ENCODE measurements at regions not wholly inside any gene's neighbourhood (a gene's known extent, or its start where the extent isn't known, plus 50 kb on each side); places are given as distances from the start of the nearest gene placed in this dataset.
A peak's percentile ranks its signal among the peaks of the same experiment; 100 is the strongest.

DNA sequence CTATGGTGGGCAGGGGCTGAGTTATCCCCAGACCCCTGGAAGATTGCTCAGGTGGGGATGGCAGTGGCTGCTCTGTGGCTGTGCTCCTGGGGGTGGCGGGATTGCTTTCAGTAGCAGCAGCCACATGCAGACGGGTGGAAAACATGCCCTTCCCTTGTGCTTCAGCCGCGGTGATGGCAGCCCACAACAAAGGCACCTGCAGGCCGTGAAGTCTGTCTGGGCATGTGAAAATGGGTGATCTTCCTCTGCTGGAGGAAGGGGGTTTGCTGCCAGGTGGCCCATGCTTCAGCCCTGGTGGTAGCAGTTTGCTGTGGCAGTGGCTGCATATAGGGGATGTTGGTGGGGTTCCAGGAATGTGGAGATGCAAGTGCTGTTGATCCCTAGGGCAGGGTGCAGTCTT is 326.2 kb upstream of the RGS6 start:
- Histone ChIP-seq H2BK5ac (ENCODE audit: low read depth, low read length, poor library complexity, severe bottlenecking) (no peak overlapping the region), H4K8ac (ENCODE audit: low read depth in 2 of 2, low read length in 2 of 2) (no peak overlapping the region; a peak in 1 of 4 replicates), H3K27me3 (ENCODE audit: control insufficient read depth, insufficient read depth, low read length) (no peaks in the 10 kb centered on the region), H3K9me3 (ENCODE audit: control insufficient read depth, insufficient read depth, low read length) (no peaks in the 10 kb centered on the region), H2AK9ac (replicated peaks; ENCODE audit: low read depth, low read length, poor library complexity) (peak overlapping the region; percentile 35), H3K4me3 (ENCODE audit: insufficient read depth, low read depth, low read length) (no peak overlapping the region), H3K18ac (ENCODE audit: low read depth, low read length) (no peak overlapping the region), H2BK120ac (ENCODE audit: low read depth, low read length) (no peak overlapping the region), H3K23ac (ENCODE audit: low read depth, low read length) (no peak overlapping the region), H3K9ac (ENCODE audit: low read depth, low read length) (no peak overlapping the region), H3K27ac (ENCODE audit: insufficient read depth, low read length) (no peak overlapping the region), H2BK20ac (ENCODE audit: low read depth, low read length) (no peak overlapping the region), H3K14ac (replicated peaks; ENCODE audit: low read depth, low read length) (no peak overlapping the region), H3K4me1 (ENCODE audit: control insufficient read depth, insufficient read depth, low read length) (no peaks in the 10 kb centered on the region), H4K91ac (ENCODE audit: insufficient read depth, low read depth, low read length) (no peak overlapping the region), H3K4ac (ENCODE audit: low read depth, low read length) (no peak overlapping the region), H2AFZ (replicated peaks; ENCODE audit: low read length, poor library complexity) (no peak overlapping the region), H3K9me1 (ENCODE audit: insufficient read depth, low read length) (peaks cover 4% of the 10 kb centered on the region; the same call in 1 of the 2 replicates), H3K4me2 (ENCODE audit: low read depth, low read length) (no peak overlapping the region), H3K56ac (ENCODE audit: extremely low read depth, insufficient read depth, low read length) (no peak overlapping the region), H2AK5ac (ENCODE audit: low read depth, low read length) (no peak overlapping the region), H3K36me3 (ENCODE audit: control insufficient read depth, insufficient read depth, low read length) (0 out of 2 replicates have a peak, but pooled peaks cover 2% of the 10 kb centered on the region), H4K20me1 (ENCODE audit: insufficient read depth, low read length) (peaks cover 3% of the 10 kb centered on the region; the same call in 1 of the 2 replicates), H2BK15ac (ENCODE audit: low read depth, low read length) (no peak overlapping the region), H4K5ac (ENCODE audit: low read depth, low read length) (no peak overlapping the region), H3K79me1 (ENCODE audit: low read depth in 1 of 2, low read length in 2 of 2) (peaks cover 44 to 46% of the 10 kb centered on the region in 2 experiments)
- WGBS, 2 experiments (ENCODE audit: extremely low coverage in 2 of 2, insufficient read length in 1 of 2): 100% methylated on average over 5 of the region's 5 CpGs; no CpG with 5 or more reads in 1 of the 2 experiments
- TF ChIP-seq RFX5 (IDR thresholded peaks at IDR 0.05; ENCODE audit: low read depth, low read length) (no peak), NFE2L2 (IDR thresholded peaks at IDR 0.05; ENCODE audit: low read depth, low read length) (no peak), RCOR1 (IDR thresholded peaks at IDR 0.05; ENCODE audit: insufficient replicate concordance, low read length) (no peak), MXI1 (IDR thresholded peaks at IDR 0.05; ENCODE audit: borderline replicate concordance, low read depth, low read length) (no peak), FOS (IDR thresholded peaks at IDR 0.05; ENCODE audit: low read depth, low read length) (no peak), MAZ (IDR thresholded peaks at IDR 0.05; ENCODE audit: borderline replicate concordance, low read depth, low read length) (no peak), BHLHE40 (IDR thresholded peaks at IDR 0.05; ENCODE audit: low read depth, low read length) (no peak), CHD1 (IDR thresholded peaks at IDR 0.05; ENCODE audit: low read depth, low read length) (no peak)
- TF ChIP-seq, protein P1, sequence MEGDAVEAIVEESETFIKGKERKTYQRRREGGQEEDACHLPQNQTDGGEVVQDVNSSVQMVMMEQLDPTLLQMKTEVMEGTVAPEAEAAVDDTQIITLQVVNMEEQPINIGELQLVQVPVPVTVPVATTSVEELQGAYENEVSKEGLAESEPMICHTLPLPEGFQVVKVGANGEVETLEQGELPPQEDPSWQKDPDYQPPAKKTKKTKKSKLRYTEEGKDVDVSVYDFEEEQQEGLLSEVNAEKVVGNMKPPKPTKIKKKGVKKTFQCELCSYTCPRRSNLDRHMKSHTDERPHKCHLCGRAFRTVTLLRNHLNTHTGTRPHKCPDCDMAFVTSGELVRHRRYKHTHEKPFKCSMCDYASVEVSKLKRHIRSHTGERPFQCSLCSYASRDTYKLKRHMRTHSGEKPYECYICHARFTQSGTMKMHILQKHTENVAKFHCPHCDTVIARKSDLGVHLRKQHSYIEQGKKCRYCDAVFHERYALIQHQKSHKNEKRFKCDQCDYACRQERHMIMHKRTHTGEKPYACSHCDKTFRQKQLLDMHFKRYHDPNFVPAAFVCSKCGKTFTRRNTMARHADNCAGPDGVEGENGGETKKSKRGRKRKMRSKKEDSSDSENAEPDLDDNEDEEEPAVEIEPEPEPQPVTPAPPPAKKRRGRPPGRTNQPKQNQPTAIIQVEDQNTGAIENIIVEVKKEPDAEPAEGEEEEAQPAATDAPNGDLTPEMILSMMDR (conservative IDR thresholded peaks at IDR 0.05; ENCODE audit: low read depth, low read length): no peak
- TF ChIP-seq, protein P2, sequence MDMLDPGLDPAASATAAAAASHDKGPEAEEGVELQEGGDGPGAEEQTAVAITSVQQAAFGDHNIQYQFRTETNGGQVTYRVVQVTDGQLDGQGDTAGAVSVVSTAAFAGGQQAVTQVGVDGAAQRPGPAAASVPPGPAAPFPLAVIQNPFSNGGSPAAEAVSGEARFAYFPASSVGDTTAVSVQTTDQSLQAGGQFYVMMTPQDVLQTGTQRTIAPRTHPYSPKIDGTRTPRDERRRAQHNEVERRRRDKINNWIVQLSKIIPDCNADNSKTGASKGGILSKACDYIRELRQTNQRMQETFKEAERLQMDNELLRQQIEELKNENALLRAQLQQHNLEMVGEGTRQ (IDR thresholded peaks at IDR 0.05; ENCODE audit: low read depth, low read length): no peak
- TF ChIP-seq, protein P3, sequence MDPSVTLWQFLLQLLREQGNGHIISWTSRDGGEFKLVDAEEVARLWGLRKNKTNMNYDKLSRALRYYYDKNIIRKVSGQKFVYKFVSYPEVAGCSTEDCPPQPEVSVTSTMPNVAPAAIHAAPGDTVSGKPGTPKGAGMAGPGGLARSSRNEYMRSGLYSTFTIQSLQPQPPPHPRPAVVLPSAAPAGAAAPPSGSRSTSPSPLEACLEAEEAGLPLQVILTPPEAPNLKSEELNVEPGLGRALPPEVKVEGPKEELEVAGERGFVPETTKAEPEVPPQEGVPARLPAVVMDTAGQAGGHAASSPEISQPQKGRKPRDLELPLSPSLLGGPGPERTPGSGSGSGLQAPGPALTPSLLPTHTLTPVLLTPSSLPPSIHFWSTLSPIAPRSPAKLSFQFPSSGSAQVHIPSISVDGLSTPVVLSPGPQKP (IDR thresholded peaks at IDR 0.05; ENCODE audit: borderline replicate concordance, low read depth, low read length): no peak
- BruUV-seq (replicated peaks): no TSS peak
- ChIA-PET CTCF (no interaction called here), POLR2A (ENCODE audit: unreplicated experiment) (no interaction called here)
- in situ Hi-C loops (cut with MboI; ENCODE audit: low sequenced_read_pairs) (no loop called here), intact Hi-C loops (cut with micrococcal nuclease) (no loop called here), dilution Hi-C loops (cut with HindIII; ENCODE audit: low sequenced_read_pairs, unreplicated experiment) (no loop called here)
- ATAC-seq (ENCODE audit: low read depth): no peak
- no peak for DNase-seq
